ENCODE measurements at regions not wholly inside any gene's neighbourhood (a gene's known extent, or its start where the extent isn't known, plus 50 kb on each side); places are given as distances from the start of the nearest gene placed in this dataset.

DNA sequence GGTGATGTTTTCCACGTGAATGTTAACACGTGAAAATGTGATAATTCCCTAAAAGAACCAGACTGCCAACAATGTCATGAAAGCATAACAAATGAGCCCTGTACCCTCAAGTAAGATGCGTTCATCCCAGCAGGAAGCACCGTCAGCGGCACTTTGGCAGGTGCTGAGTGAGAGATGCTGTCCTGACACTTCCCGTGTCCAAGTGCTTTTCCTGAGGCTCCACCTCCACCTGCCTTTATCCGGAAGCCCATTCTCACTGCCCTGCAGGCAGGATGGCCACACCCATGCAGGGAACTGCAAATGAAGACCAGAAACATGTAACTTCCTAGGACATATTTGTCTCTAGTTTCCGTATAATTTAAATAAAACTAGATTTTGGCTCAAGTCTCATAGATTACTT lies 238.0 kb upstream of the IRX2 start:
- Mint-ChIP-seq H3K36me3 (ENCODE audit: low read depth) (no peaks in the 10 kb centered on the region), H3K27ac (no peak overlapping the region), H3K4me1 (no peaks in the 10 kb centered on the region), H3K4me3 (no peak overlapping the region), H3K27me3 (no peaks in the 10 kb centered on the region), H3K9me3 (peaks cover 2% of the 10 kb centered on the region)
- DNase-seq (no peak), ATAC-seq (ENCODE audit: low read depth) (no peak)
- ChIA-PET CTCF (no interaction called here), POLR2A (no interaction called here)
- intact Hi-C loops (cut with micrococcal nuclease) = no loop called here
- TF ChIP-seq CTCF (IDR thresholded peaks at IDR 0.05) = no peak

GRCh38 chr5:2986301-2986700 lies 234.8 kb upstream of the IRX2 start:
- TF ChIP-seq CTCF (IDR thresholded peaks at IDR 0.05) = no peak
- POLR2A ChIA-PET = no interaction called here
- peaks cover 5% of the 10 kb centered on the region for H3K9me3 Mint-ChIP-seq
- intact Hi-C loops (cut with micrococcal nuclease) = no loop called here
- no peak for DNase-seq
- no peaks in the 10 kb centered on the region for H3K36me3 Mint-ChIP-seq (ENCODE audit: low read depth)
- no peak for ATAC-seq (ENCODE audit: low read depth)
- no peaks in the 10 kb centered on the region for H3K4me1 Mint-ChIP-seq
- no peaks in the 10 kb centered on the region for H3K27me3 Mint-ChIP-seq
- CTCF ChIA-PET = no interaction called here
- H3K27ac Mint-ChIP-seq = no peak overlapping the region
- H3K4me3 Mint-ChIP-seq = no peak overlapping the region

DNA sequence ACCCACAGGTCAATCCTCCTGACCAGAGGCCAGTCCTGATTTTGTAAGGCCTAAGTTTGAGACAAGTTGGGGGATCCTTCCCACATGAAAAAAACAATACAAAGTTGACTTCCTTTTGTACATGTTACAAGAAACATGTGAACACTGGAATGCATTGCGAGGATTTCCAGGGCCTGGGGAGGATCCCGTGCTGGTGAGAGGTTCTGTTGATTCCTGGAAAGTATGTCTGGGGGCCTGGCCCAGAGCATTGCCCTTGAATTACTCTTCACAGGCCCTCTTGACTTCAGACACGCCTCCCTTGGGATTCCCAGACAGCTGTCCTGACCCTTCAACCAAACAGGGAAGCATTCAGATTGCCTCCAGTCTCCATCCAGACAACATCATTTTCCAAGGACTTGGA lies 234.2 kb upstream of the IRX2 start:
- Mint-ChIP-seq H3K36me3 (ENCODE audit: low read depth) (no peaks in the 10 kb centered on the region), H3K9me3 (peaks cover 5% of the 10 kb centered on the region)

GRCh38 chr5:2983583-2984300 lies 232.3 kb upstream of the IRX2 start:
- no peak for TF ChIP-seq CTCF (IDR thresholded peaks at IDR 0.05)
- DNase-seq (no peak), ATAC-seq (ENCODE audit: low read depth) (no peak)
- H3K9me3 Mint-ChIP-seq = peaks cover 5% of the 10 kb centered on the region
- H3K27me3 Mint-ChIP-seq = no peaks in the 10 kb centered on the region
- no peak overlapping the region for H3K4me3 Mint-ChIP-seq
- H3K36me3 Mint-ChIP-seq (ENCODE audit: low read depth) = no peaks in the 10 kb centered on the region
- no peaks in the 10 kb centered on the region for H3K4me1 Mint-ChIP-seq
- H3K27ac Mint-ChIP-seq = no peak overlapping the region
- intact Hi-C loops (cut with micrococcal nuclease) = no loop called here
- CTCF ChIA-PET = no interaction called here
- POLR2A ChIA-PET = no interaction called here

More for the DNA sequence above, 234.2 kb upstream of the IRX2 start:
- Mint-ChIP-seq H3K4me1 (no peaks in the 10 kb centered on the region), H3K4me3 (no peak overlapping the region), H3K27ac (no peak overlapping the region), H3K27me3 (no peaks in the 10 kb centered on the region)
- no peak for DNase-seq
- TF ChIP-seq CTCF (IDR thresholded peaks at IDR 0.05) = no peak
- ChIA-PET CTCF (no interaction called here), POLR2A (no interaction called here)
- ATAC-seq (ENCODE audit: low read depth) = no peak
- intact Hi-C loops (cut with micrococcal nuclease) = no loop called here

DNA sequence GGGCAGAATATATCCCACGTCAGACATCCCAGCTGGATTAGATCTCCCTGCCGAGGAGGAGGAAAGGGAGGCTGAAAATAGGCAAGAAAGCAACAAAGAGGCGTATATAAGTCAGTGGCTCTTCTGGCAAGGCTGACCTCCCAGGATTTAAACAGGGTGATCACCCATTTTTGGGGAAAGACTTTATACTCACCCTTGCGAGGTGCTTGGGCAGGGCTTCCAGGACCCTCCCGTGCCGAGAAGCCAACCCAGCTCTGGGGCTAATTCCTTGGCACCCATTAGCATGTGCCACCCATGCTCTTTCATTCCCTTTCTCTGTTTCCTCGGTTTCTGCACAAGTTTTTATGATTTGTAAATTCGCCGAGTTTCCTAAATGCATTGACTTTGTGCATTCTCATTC lies 230.2 kb upstream of the IRX2 start:
- ChIA-PET POLR2A (no interaction called here), CTCF (no interaction called here)
- no peak for TF ChIP-seq CTCF (IDR thresholded peaks at IDR 0.05)
- H3K36me3 Mint-ChIP-seq (ENCODE audit: low read depth) = no peaks in the 10 kb centered on the region
- intact Hi-C loops (cut with micrococcal nuclease) = no loop called here
- DNase-seq = no peak
- peaks cover 11% of the 10 kb centered on the region for H3K9me3 Mint-ChIP-seq
- no peak overlapping the region for H3K27ac Mint-ChIP-seq
- no peak for ATAC-seq (ENCODE audit: low read depth)
- no peaks in the 10 kb centered on the region for H3K4me1 Mint-ChIP-seq
- H3K27me3 Mint-ChIP-seq = no peaks in the 10 kb centered on the region
- no peak overlapping the region for H3K4me3 Mint-ChIP-seq

Measured in activated B cell treated with CpG ODN at 0.5 μM for 24 hours (primary cell).